T-helper 22 cell (primary cell): ENCODE measurements at regions not wholly inside any gene's neighbourhood (a gene's known extent, or its start where the extent isn't known, plus 50 kb on each side); places are given as distances from the start of the nearest gene placed in this dataset.

Source experiments
- DNase-seq: peaks from one replicate; pipeline ENCODE4 v3.0.0-alpha.2; 2020; ENCODE audit warnings: low read depth

- DNase-seq = no peak
Observed at GRCh38 chr22:49210606-49211005, 617.1 kb downstream of the BRD1 start.

GRCh38 chr22:49209452-49210195 is 618.0 kb downstream of the BRD1 start:
- no peak for DNase-seq

GRCh38 chr22:49208768-49209252 is 618.9 kb downstream of the BRD1 start:
- DNase-seq = no peak

GRCh38 chr22:49208004-49208402 is 619.7 kb downstream of the BRD1 start:
- DNase-seq = no peak

GRCh38 chr22:49207008-49208003 is 620.4 kb downstream of the BRD1 start:
- no peak for DNase-seq

- DNase-seq = no peak
Observed at GRCh38 chr22:49206281-49206680, 621.4 kb downstream of the BRD1 start.

- no peak for DNase-seq
Observed at GRCh38 chr22:49205483-49205800, 622.2 kb downstream of the BRD1 start.

- DNase-seq = no peak
Observed at GRCh38 chr22:49204599-49205482, 622.8 kb downstream of the BRD1 start.

- no peak for DNase-seq
Observed at GRCh38 chr22:49203859-49204598, 623.6 kb downstream of the BRD1 start.

- DNase-seq = no peak
Observed at GRCh38 chr22:49203091-49203858, 624.4 kb downstream of the BRD1 start.

GRCh38 chr22:49202226-49202625 is 625.4 kb downstream of the BRD1 start:
- no peak for DNase-seq

- DNase-seq = no peak
Observed at GRCh38 chr22:49201046-49201970, 626.4 kb downstream of the BRD1 start.

- no peak for DNase-seq
Observed at GRCh38 chr22:49199224-49199623, 628.4 kb downstream of the BRD1 start.

GRCh38 chr22:49198705-49199084 is 629.0 kb downstream of the BRD1 start:
- no peak for DNase-seq

GRCh38 chr22:49197986-49198704 is 629.5 kb downstream of the BRD1 start:
- no peak for DNase-seq

- no peak for DNase-seq
Observed at GRCh38 chr22:49197505-49197904, 630.2 kb downstream of the BRD1 start.

- no peak for DNase-seq
Observed at GRCh38 chr22:49196046-49196511, 631.6 kb downstream of the BRD1 start.

- no peak for DNase-seq
Observed at GRCh38 chr22:49195636-49196035, 632.0 kb downstream of the BRD1 start.
